Skeletal muscle satellite cell (primary cell): ENCODE measurements at regions not wholly inside any gene's neighbourhood (a gene's known extent, or its start where the extent isn't known, plus 50 kb on each side); places are given as distances from the start of the nearest gene placed in this dataset.
"Not testable (repeated sequence)": the region's sequence is repeated elsewhere in the genome, so short reads cannot be mapped to it uniquely, and the experiment has no call there.

ENCODE experiments used
- H3K27me3 ChIP-seq: 2 replicates; pipeline ENCODE4 v1.7.0; 2013; ENCODE audit warnings: low read length; ENCODE audit not compliant: control insufficient read depth, insufficient read depth
- H3K36me3 ChIP-seq: 2 replicates; pipeline ENCODE4 v1.7.0; 2013; ENCODE audit warnings: mild to moderate bottlenecking, control low read depth, low read length; ENCODE audit not compliant: insufficient read depth
- H3K4me1 ChIP-seq: 2 replicates; pipeline ENCODE4 v1.7.0; 2013; ENCODE audit warnings: low read length; ENCODE audit not compliant: control insufficient read depth, insufficient read depth
- H3K4me2 ChIP-seq: 2 replicates; pipeline ENCODE4 v1.7.0; 2013; ENCODE audit warnings: mild to moderate bottlenecking, low read length
- H3K4me3 ChIP-seq: 2 replicates; pipeline ENCODE4 v1.7.0; 2013; ENCODE audit warnings: low read length
- H3K9ac ChIP-seq: 2 replicates; pipeline ENCODE4 v1.7.0; 2013; ENCODE audit warnings: mild to moderate bottlenecking, low read depth, low read length, moderate library complexity
- H3K9me3 ChIP-seq: replicated peaks from 2 replicates; pipeline ENCODE4 v1.7.0; 2013; ENCODE audit warnings: mild to moderate bottlenecking, control low read depth, low read length

GRCh38 chr17:47066841-47067682, 88.0 kb upstream of the RPRML start:
- peaks cover 17% of the 10 kb centered on the region for H3K4me1 ChIP-seq
- H3K4me3 ChIP-seq, result peak overlapping the region; percentile 93
- peak overlapping the region; percentile 95 for H3K4me2 ChIP-seq
- no peaks in the 10 kb centered on the region for H3K27me3 ChIP-seq
- H3K9me3 ChIP-seq, result peaks cover 3% of the 10 kb centered on the region
- peak overlapping the region; percentile 96 for H3K9ac ChIP-seq
- H3K36me3 ChIP-seq, result peaks cover 8% of the 10 kb centered on the region

- Histone ChIP-seq H3K9me3 (peaks cover 3% of the 10 kb centered on the region), H3K27me3 (no peaks in the 10 kb centered on the region), H3K4me2 (peak overlapping the region; percentile 95), H3K4me1 (peaks cover 17% of the 10 kb centered on the region), H3K36me3 (peaks cover 8% of the 10 kb centered on the region), H3K4me3 (no peak overlapping the region), H3K9ac (no peak overlapping the region)
Measured at GRCh38 chr17:47066095-47066494, 87.0 kb upstream of the RPRML start.

- no peak overlapping the region for H3K9ac ChIP-seq
Measured at GRCh38 chr17:47064684-47065083, 85.6 kb upstream of the RPRML start.

GRCh38 chr17:47063475-47063874, 84.4 kb upstream of the RPRML start:
- Histone ChIP-seq H3K9ac (no peak overlapping the region), H3K36me3 (peaks cover 8% of the 10 kb centered on the region), H3K9me3 (peaks cover 3% of the 10 kb centered on the region), H3K4me1 (peaks cover 7% of the 10 kb centered on the region), H3K4me2 (no peak overlapping the region), H3K27me3 (no peaks in the 10 kb centered on the region), H3K4me3 (no peak overlapping the region)

More at GRCh38 chr17:47064684-47065083, 85.6 kb upstream of the RPRML start:
- H3K27me3 ChIP-seq, result no peaks in the 10 kb centered on the region
- H3K36me3 ChIP-seq, result peaks cover 8% of the 10 kb centered on the region
- no peak overlapping the region for H3K4me3 ChIP-seq
- peaks cover 3% of the 10 kb centered on the region for H3K9me3 ChIP-seq
- no peak overlapping the region for H3K4me2 ChIP-seq
- peaks cover 7% of the 10 kb centered on the region for H3K4me1 ChIP-seq

GRCh38 chr17:47062851-47063250, 83.8 kb upstream of the RPRML start:
- not testable (repeated sequence) for H3K27me3 ChIP-seq, H3K36me3 ChIP-seq, H3K4me2 ChIP-seq, H3K4me3 ChIP-seq, H3K9ac ChIP-seq, H3K9me3 ChIP-seq, H3K4me1 ChIP-seq

- H3K9me3 ChIP-seq, H3K4me1 ChIP-seq, H3K27me3 ChIP-seq, H3K4me2 ChIP-seq, H3K36me3 ChIP-seq, H3K9ac ChIP-seq, H3K4me3 ChIP-seq: not testable (repeated sequence)
Measured at GRCh38 chr17:47060005-47060404, 81.0 kb upstream of the RPRML start.

- no peaks in the 10 kb centered on the region for H3K36me3 ChIP-seq
- no peak overlapping the region for H3K4me3 ChIP-seq
- H3K4me2 ChIP-seq, result no peak overlapping the region
- H3K9me3 ChIP-seq, result no peaks in the 10 kb centered on the region
- no peak overlapping the region for H3K9ac ChIP-seq
- H3K27me3 ChIP-seq, result no peaks in the 10 kb centered on the region
- H3K4me1 ChIP-seq, result no peaks in the 10 kb centered on the region
Measured at GRCh38 chr17:47057830-47058229, 78.8 kb upstream of the RPRML start.

GRCh38 chr17:47057279-47057678, 78.2 kb upstream of the RPRML start:
- not testable (repeated sequence) for H3K9ac ChIP-seq, H3K36me3 ChIP-seq, H3K4me3 ChIP-seq, H3K4me2 ChIP-seq, H3K9me3 ChIP-seq, H3K4me1 ChIP-seq, H3K27me3 ChIP-seq

- not testable (repeated sequence) for H3K4me1 ChIP-seq, H3K4me3 ChIP-seq, H3K36me3 ChIP-seq, H3K4me2 ChIP-seq, H3K9me3 ChIP-seq, H3K9ac ChIP-seq, H3K27me3 ChIP-seq
Measured at GRCh38 chr17:47056687-47057086, 77.6 kb upstream of the RPRML start.
